RPMI8226 (cell line): ENCODE measurements at regions not wholly inside any gene's neighbourhood (a gene's known extent, or its start where the extent isn't known, plus 50 kb on each side); places are given as distances from the start of the nearest gene placed in this dataset.
"Not testable (repeated sequence)": the region's sequence is repeated elsewhere in the genome, so short reads cannot be mapped to it uniquely, and the experiment has no call there.

Experiments
- DNase-seq: peaks from one replicate; pipeline ENCODE4 v3.0.0-alpha.2; 2015

DNA sequence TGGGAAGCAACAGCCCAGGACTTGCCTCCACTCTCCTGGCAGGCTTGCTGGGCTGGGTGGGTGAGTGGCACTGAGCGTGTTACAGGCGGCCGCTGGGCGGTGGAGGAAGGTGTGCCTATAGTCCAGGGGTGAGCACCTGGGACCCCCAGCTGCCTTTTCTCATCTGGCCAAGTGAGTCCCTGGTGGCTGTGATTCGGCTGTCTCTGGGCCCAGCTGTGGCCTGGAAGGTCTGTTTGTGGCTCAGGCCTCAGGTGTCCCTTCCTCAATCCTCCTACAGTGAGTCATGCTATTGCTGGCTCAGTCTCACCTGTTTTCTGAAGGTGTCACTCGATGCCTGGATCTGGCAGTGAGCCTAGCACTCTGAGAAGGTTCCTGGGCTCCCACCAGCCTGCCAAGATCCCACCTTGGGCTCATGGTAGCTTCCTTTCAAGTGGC, 564.2 kb downstream of the PTPRU start:
- DNase-seq: peak; percentile 43

GRCh38 chr1:29800120-29800519, 563.8 kb downstream of the PTPRU start:
- no peak for DNase-seq

DNA sequence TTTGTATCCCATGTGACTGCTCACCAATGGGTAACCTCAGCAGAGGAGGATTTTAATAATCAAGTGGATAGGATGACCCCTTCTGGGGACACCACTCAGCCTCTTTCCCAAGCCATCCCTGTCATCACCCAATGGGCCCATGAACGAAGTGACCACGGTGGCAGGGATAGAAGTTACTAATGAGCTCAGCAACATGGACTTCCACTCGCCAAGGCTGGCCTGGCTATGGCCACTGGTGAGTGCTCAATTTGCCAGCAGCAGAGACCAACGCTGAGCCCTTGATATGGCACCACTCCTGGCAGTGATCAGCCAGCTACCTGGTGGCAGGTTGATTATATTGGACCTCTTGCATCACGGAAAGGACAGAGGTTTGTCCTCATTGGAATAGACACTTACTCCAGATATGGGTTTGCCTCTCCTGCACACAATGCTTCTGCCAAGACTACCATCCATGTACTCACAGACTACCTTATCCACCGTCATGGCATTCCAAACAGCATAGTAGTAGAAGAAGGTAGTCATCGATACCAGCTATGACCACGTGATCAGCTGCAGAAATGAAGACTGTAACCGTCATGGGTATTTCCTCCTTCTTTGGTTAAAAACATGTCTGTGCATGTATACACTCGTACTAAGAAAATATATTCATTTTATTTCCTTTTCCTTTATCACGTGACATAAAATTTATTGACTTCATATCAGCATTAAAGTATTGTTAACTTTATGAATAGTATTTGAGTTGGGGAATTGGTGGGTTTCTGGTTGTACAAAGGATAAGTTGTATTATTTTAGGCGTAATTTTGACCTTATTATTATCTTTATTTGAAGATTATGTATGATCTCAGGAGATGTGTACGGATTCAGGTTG, 562.6 kb downstream of the PTPRU start:
- no peak for DNase-seq

GRCh38 chr1:29797125-29797524, 560.8 kb downstream of the PTPRU start:
- DNase-seq: not testable (repeated sequence)

DNA sequence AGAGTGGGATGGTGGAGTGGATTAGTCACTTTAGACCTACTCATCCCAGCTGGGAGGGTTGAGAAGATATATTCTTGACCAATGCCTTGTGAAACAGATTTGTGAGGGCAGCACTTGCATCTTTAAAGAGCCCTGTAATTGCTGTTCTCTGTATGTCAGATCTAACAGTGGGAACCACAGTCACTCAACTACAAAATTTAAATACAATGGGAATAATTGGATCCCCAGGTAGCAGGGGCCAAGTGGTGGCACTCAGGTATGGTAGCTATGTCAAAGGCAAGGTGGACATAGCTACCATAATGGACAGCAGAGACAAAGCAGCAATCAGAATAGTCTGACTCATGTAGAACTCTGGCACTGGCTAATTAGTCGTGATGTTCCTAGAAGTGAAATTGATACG, 559.6 kb downstream of the PTPRU start:
- DNase-seq: not testable (repeated sequence)

- DNase-seq: no peak
These were observed 557.5 kb downstream of the PTPRU start for GRCh38 chr1:29793653-29794348.

GRCh38 chr1:29793101-29793546, 556.8 kb downstream of the PTPRU start:
- DNase-seq: peak; percentile 89

GRCh38 chr1:29789910-29790247, 553.6 kb downstream of the PTPRU start:
- DNase-seq: no peak

- DNase-seq: no peak
These were observed 553.0 kb downstream of the PTPRU start for GRCh38 chr1:29789221-29789909.

GRCh38 chr1:29786791-29787732, 550.7 kb downstream of the PTPRU start:
- no peak for DNase-seq

DNA sequence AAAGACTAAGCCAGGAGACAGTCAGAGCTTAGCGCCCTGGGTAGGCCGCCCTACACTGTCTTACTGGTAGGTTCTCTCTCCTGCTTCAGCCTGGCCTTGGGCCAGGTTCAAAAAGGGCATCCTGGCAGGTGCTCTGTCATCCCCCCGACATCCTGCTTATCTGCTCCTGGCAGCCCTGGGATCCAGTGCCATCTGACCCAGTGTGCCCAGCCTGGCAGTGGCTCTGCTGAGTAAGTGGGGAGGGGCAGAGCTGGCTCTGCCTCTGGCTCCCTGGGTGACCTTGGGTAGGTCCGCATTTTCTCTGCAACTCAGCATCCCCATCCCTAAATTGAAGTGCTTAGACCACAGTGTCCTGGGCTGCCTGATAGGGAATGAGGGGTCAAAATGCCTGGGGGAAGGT, 549.9 kb downstream of the PTPRU start:
- peak; percentile 40 for DNase-seq

GRCh38 chr1:29785554-29785953, 549.2 kb downstream of the PTPRU start:
- no peak for DNase-seq

DNA sequence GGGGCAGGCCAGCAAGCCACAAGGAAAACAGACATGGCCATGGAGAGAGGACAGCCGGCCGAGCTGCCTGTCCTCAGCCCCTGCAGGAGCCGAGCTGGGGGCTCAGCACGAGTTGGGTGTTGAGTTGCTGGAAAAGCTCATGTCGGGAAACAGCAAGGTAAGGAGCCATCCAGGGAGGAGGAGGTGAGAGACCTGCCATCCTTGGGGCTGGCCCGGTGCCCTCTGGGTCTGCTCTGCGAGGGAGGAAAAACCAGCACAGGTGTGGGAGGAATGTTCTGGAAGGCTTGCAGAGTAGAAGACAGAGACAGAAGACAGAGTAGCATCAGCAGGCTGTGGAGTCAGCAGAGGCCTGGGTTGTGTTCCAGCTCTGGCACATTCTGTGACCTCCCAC, 548.8 kb downstream of the PTPRU start:
- no peak for DNase-seq

- no peak for DNase-seq
These were observed 548.2 kb downstream of the PTPRU start for GRCh38 chr1:29784276-29785136.

DNA sequence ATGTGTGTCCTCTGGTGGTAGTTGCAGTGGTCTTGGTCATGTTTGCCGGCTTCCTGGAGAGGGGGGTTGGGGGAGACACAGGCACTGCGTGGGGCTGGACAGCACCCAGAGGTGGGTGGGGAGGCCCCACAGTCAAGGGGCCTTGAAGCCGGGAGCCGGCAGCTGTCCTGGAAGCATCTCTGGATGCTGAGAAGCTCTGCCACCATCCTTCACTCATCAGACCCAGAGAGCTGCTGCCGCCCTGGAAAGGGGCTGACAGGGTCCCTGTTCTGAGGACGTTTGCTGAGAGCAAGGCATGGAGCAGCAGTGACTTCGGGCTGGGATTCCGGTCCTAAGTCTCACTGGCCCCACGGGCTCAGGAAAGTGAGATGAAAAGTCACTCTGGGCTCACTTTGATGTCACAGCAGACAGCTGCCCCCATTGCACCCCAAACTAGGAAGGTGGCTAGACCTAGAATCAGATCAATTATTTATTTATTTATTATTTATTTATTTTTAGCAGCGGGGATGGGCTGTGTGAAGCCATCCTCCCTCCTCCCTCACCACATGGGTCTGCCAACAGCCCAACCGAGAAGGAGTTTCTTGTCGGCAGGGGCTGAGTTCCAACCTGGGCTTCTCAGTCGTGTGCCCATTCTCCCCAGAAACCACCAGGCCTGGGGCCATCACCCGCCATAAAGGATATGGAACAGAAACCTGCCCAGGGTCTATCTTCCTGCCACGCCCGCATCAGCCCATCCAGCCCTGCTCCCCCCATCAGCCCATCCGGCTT, 547.4 kb downstream of the PTPRU start:
- DNase-seq: no peak

- no peak for DNase-seq
These were observed 546.7 kb downstream of the PTPRU start for GRCh38 chr1:29782846-29783507.

DNA sequence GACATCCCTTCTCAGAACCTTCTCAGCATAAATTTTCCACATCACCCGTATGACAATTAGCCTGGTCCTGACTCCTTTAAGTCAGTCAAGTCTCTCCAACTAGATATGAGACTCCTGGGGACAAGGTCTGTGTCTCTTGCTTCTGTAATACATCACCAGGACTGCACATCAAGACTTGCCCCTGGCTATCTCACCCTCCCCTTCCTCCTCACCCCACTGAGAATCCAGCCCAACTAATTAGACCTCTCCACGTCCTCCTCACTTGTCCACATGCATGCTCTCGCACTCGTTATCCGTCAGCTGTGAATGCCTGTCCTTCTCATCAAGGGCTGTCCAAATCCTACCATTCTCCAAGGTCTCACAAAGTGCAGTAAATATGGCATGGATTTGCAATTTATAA, 542.8 kb downstream of the PTPRU start:
- no peak for DNase-seq

DNA sequence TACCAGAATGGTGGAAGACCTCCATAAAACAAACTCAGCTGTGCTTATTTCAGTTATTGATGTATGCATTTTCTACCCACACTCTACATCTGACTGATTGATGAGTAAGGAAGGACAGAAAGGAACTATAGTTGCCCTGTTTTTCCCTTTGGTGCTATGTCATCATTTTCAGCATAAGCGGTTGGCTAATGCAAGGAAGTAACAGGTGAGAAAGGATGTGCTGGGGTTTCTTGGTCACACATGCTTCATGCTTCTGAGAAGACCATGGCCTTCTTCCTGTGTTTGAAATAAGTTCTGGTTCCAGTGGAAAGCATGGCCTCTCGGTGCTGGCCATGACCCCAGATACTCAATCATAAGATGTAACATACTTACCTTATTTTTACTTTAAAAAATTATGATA, 541.2 kb downstream of the PTPRU start:
- no peak for DNase-seq

GRCh38 chr1:29774355-29774754, 538.0 kb downstream of the PTPRU start:
- no peak for DNase-seq

DNA sequence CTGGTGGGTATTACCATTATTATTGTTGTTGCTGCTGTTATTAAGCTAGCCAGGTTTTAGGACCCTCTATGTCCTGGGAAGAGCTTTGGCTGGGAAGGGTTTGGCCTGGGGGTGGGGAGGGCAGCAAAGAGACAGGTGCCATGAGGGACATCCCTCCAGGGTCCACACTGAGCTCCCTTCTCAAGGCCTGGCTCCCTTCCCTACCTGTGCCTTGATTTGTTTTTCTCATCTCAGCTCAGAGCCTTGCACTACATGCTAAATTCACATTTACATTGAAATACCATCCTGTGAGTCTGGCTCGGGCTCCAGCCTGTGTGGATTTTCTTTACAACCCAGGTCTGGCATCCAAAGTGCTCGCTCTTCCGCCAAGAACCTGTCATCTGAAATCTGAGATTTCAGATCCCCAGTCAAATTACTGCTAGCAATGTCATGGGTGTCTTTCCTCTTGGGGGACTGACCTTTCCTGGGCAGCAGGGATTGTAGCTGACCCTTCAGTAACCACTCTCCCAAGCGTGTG, 536.3 kb downstream of the PTPRU start:
- DNase-seq: no peak
